Adrenal gland (tissue), 5 donors: ENCODE measurements at regions not wholly inside any gene's neighbourhood (a gene's known extent, or its start where the extent isn't known, plus 50 kb on each side); places are given as distances from the start of the nearest gene placed in this dataset.

Experiments used
- CTCF ChIP-seq, 6 experiments: fragments of 450-650 bp in 4 of 6; fragments of 200-600 bp in 2 of 6; sonication (generic) in 1 of 6; IDR thresholded peaks; 1 replicate in 5 of 6; 2 replicates in 1 of 6; pipeline versions ENCODE4 v1.5.1 to v1.8.0; 2016 to 2021; ENCODE audit warnings: antibody characterized with exemption in 6 of 6, mild to moderate bottlenecking in 2 of 6, moderate library complexity in 1 of 6
- POLR2A ChIP-seq, 2 donors: fragments of 450-650 bp; IDR thresholded peaks; one replicate each; pipeline ENCODE4 v1.6.1; 2017; ENCODE audit warnings: antibody characterized with exemption in 2 of 2, mild to moderate bottlenecking in 2 of 2, moderate library complexity in 1 of 2
- donor health status: DM: no; HTN: no; CAD: no.

GRCh38 chr2:195466427-195466826 lies 190.6 kb upstream of the SLC39A10 start:
- TF ChIP-seq CTCF (IDR thresholded peaks at IDR 0.05) (no peak), POLR2A (IDR thresholded peaks at IDR 0.05) (no peak)
